ENCODE measurements at regions not wholly inside any gene's neighbourhood (a gene's known extent, or its start where the extent isn't known, plus 50 kb on each side); places are given as distances from the start of the nearest gene placed in this dataset.

DNA sequence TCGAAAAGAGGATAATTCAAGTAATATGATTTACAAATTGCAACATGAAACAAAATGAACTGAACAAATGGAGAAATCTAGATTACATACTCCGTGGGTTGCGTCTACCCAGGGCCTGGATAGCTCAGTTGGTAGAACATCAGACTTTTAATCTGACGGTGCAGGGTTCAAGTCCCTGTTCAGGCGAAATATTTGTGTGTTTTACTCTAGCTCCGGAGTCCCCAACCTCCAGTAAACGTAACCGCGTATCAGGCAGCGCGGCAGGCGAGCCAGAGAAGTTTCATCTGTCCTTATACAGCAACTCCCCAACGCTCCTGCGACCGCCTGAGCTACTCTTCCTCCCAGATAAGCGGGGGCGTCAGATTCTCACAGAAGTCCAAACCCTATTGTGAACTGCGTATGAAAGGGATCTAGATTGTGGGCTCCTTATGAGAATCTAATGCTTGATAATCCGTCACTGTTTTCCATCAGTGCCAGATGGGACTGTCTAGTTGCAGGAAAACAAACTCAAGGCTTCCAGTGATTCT is 176.1 kb downstream of the TRIM27 start:
- TF ChIP-seq REST (IDR thresholded peaks at IDR 0.05; ENCODE audit: insufficient read depth in 1 of 2, low read depth in 2 of 2, low read length in 2 of 2) = 0 out of 4 replicates have a peak, but pooled peaks of 1 of the 2 experiments have one; percentile 14
- TF ChIP-seq FOXP2 (optimal IDR thresholded peaks at IDR 0.05; ENCODE audit: borderline replicate concordance, extremely low read depth, extremely low read length, insufficient read depth) = no peak

DNA sequence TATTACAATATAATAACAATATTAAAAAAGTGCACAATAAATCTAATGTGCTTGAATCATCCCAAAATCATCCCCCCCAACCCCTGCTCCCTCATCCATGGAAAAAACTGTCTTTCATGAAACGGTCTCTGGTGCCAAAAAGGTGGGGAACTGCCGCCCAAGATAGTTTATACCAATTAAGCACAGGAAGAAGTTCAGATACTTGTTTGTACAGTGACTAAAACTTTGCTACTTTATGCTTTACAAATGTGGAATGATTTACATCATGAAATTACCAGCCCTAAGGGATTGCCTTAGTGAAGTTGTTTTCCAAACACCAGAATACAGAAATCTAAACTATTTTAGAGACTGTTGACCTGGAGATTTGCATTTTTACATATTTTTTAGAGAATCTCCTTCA is 175.6 kb downstream of the TRIM27 start:
- TF ChIP-seq POLR2AphosphoS5 (IDR thresholded peaks at IDR 0.05; ENCODE audit: low read depth, low read length) = no peak
- no peak for TF ChIP-seq FOXP2 (optimal IDR thresholded peaks at IDR 0.05; ENCODE audit: borderline replicate concordance, extremely low read depth, extremely low read length, insufficient read depth)
- TF ChIP-seq TAF1 (IDR thresholded peaks at IDR 0.05; ENCODE audit: borderline replicate concordance, insufficient read depth, low read length) = no peak
- TF ChIP-seq REST (IDR thresholded peaks at IDR 0.05; ENCODE audit: insufficient read depth in 1 of 2, low read depth in 2 of 2, low read length in 2 of 2) = no peak
- TF ChIP-seq SIN3A (IDR thresholded peaks at IDR 0.05; ENCODE audit: borderline replicate concordance, insufficient read depth, low read length) = no peak

DNA sequence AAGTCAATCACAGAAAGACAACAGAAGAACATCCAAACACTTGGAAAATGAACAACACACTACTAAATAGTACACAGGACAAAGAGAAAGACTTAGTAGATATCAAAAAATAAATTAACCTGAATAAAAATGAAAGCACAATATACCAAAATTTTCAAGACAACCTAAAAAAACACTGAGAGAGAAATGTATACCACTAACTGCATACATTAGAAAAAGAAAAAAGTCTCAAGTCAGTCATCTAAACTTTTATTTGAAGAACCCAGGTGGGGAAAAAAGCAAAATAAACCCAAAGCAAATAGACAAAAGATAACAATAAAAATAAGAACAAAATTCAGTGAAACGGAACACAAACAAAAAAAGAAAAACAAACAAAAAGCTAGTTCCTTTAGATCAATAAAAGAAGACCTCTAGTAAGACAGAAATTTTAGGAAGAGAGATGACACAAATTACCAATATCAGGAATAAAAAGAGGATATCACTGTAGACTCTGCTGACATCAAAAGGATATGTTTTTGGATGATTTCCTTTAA is 172.8 kb downstream of the TRIM27 start:
- TF ChIP-seq SIN3A (IDR thresholded peaks at IDR 0.05; ENCODE audit: borderline replicate concordance, insufficient read depth, low read length) (no peak), POLR2AphosphoS5 (IDR thresholded peaks at IDR 0.05; ENCODE audit: low read depth, low read length) (no peak), TAF1 (IDR thresholded peaks at IDR 0.05; ENCODE audit: borderline replicate concordance, insufficient read depth, low read length) (no peak), REST (IDR thresholded peaks at IDR 0.05; ENCODE audit: insufficient read depth in 1 of 2, low read depth in 2 of 2, low read length in 2 of 2) (no peak), FOXP2 (optimal IDR thresholded peaks at IDR 0.05; ENCODE audit: borderline replicate concordance, extremely low read depth, extremely low read length, insufficient read depth) (no peak)

DNA sequence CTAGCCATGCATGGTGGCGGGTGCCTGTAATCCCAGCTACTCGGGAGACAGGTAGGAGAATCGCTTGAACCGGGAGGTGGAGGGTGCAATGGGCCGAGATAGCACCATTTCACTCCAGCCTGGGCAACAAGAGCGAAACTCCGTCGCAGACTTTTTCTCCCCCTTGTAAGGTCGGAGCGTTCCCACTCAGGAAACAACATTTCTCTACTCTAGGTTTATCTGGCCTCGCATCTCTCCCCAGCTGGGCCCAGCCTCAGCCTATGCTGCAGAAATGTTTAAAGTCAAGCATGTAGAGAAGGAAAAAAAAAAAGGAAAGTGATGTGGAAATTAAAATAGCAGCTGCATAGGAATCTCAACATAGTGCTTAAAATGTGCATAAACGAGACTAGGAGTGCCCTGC is 172.3 kb downstream of the TRIM27 start:
- TF ChIP-seq FOXP2 (optimal IDR thresholded peaks at IDR 0.05; ENCODE audit: borderline replicate concordance, extremely low read depth, extremely low read length, insufficient read depth) (no peak), POLR2AphosphoS5 (IDR thresholded peaks at IDR 0.05; ENCODE audit: low read depth, low read length) (no peak), REST (IDR thresholded peaks at IDR 0.05; ENCODE audit: insufficient read depth in 1 of 2, low read depth in 2 of 2, low read length in 2 of 2) (no peak), SIN3A (IDR thresholded peaks at IDR 0.05; ENCODE audit: borderline replicate concordance, insufficient read depth, low read length) (no peak), TAF1 (IDR thresholded peaks at IDR 0.05; ENCODE audit: borderline replicate concordance, insufficient read depth, low read length) (no peak)

DNA sequence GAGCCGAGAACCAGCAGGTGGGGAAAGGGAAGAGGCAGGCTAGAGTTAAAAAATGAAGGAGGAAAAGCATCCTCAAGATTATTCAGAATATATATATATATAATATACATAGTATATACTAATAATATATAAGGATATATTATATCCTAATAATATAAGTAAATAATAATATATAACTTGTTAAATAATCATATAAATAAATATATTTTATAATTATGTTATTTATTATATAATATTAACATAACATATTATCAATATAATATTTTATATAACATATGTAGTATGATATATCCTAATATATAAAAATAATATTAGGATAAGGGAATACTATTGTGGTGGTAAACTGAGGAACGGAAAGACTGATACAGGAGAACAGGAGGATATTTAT is 171.8 kb downstream of the TRIM27 start:
- no peak for TF ChIP-seq FOXP2 (optimal IDR thresholded peaks at IDR 0.05; ENCODE audit: borderline replicate concordance, extremely low read depth, extremely low read length, insufficient read depth)
- TF ChIP-seq POLR2AphosphoS5 (IDR thresholded peaks at IDR 0.05; ENCODE audit: low read depth, low read length) = no peak
